GM23338 (cell line): ENCODE measurements at regions not wholly inside any gene's neighbourhood (a gene's known extent, or its start where the extent isn't known, plus 50 kb on each side); places are given as distances from the start of the nearest gene placed in this dataset.

ENCODE experiments used
- CTCF ChIP-seq, 2 experiments: fragments of 200-600 bp in 1 of 2; sonication (generic) in 1 of 2; conservative IDR thresholded peaks; 2 replicates each; pipeline versions ENCODE4 v1.5.1 to v1.6.1; 2016 to 2017; ENCODE audit warnings: antibody characterized with exemption in 2 of 2, low read depth in 2 of 2, mild to moderate bottlenecking in 2 of 2, moderate library complexity in 1 of 2
- EZH2 ChIP-seq: fragments of 200-600 bp; sonication (generic); IDR thresholded peaks from one replicate; pipeline ENCODE4 v1.8.0; 2017; ENCODE audit warnings: antibody characterized with exemption, mild to moderate bottlenecking, low read depth; ENCODE audit not compliant: unreplicated experiment
- JUNB ChIP-seq: IDR thresholded peaks from one replicate; pipeline ENCODE4 v1.6.1; 2016; ENCODE audit warnings: antibody characterized with exemption; ENCODE audit not compliant: unreplicated experiment

- TF ChIP-seq CTCF (conservative IDR thresholded peaks at IDR 0.05; ENCODE audit: low read depth in 2 of 2), result peak in 1 of 2 experiments; percentile 29; a peak in 1 of 4 replicates
- no peak for TF ChIP-seq EZH2
- no peak for TF ChIP-seq JUNB
These were observed 259.2 kb downstream of the ADGRL2 start for GRCh38 chr1:82059959-82060358.
